Heart right ventricle (tissue), 16 donors: ENCODE measurements at regions not wholly inside any gene's neighbourhood (a gene's known extent, or its start where the extent isn't known, plus 50 kb on each side); places are given as distances from the start of the nearest gene placed in this dataset.

Experiments used
- ATAC-seq, 8 donors: fragments of 200-7000 bp; cut with Tn5 transposase; one replicate each; pipeline ENCODE4 v1.9.1; 2020; ENCODE audit warnings: mild to moderate bottlenecking in 8 of 8, moderate library complexity in 8 of 8, moderate number of reproducible peaks in 1 of 8
- DNase-seq, 2 donors: peaks; one replicate each; pipeline ENCODE4 v3.0.0-alpha.2; 2020
- H3K27ac ChIP-seq, 10 donors: fragments of 200-600 bp; sonication (generic) in 2 of 10; one replicate each; pipeline versions ENCODE4 v1.5.0 to v1.8.0; 2020 to 2022; ENCODE audit warnings: mild to moderate bottlenecking in 3 of 10
- H3K27me3 ChIP-seq, 7 donors: fragments of 200-600 bp; one replicate each; pipeline ENCODE4 v1.8.0; 2021 to 2022; ENCODE audit warnings: mild to moderate bottlenecking in 2 of 7
- H3K36me3 ChIP-seq, 9 donors: fragments of 200-600 bp; sonication (generic) in 1 of 9; one replicate each; pipeline versions ENCODE4 v1.5.0 to v1.8.0; 2020 to 2022; ENCODE audit warnings: mild to moderate bottlenecking in 2 of 9
- H3K4me1 ChIP-seq, 9 donors: fragments of 200-600 bp; sonication (generic) in 1 of 9; one replicate each; pipeline versions ENCODE4 v1.5.0 to v1.8.0; 2020 to 2022; ENCODE audit warnings: mild to moderate bottlenecking in 4 of 9
- H3K4me3 ChIP-seq, 10 donors: fragments of 200-600 bp; sonication (generic) in 2 of 10; one replicate each; pipeline versions ENCODE4 v1.5.0 to v1.8.0; 2020 to 2022; ENCODE audit warnings: mild to moderate bottlenecking in 7 of 10, moderate library complexity in 2 of 10
- H3K9me3 ChIP-seq, 11 donors: fragments of 200-600 bp in 10 of 11; sonication (generic) in 2 of 11; one replicate each; pipeline versions ENCODE4 v1.5.0 to v1.8.0; 2013 to 2022; ENCODE audit warnings: mild to moderate bottlenecking in 2 of 11, control low read depth in 1 of 11, moderate library complexity in 1 of 11
- CTCF ChIP-seq, 9 donors: fragments of 200-600 bp; sonication (generic) in 2 of 9; IDR thresholded peaks; one replicate each; pipeline versions ENCODE4 v1.5.0 to v1.8.0; 2021 to 2022; ENCODE audit warnings: antibody characterized with exemption in 9 of 9, mild to moderate bottlenecking in 5 of 9, moderate library complexity in 1 of 9
- WGBS, 2 donors: extraction: QIAGEN DNeasy Blood & Tissue Kit; methylation state at CpG; one replicate each; pipeline ENCODE4 v1.1.7; 2013; ENCODE audit warnings: inconsistent platforms in 1 of 2; 5-methylcytosine and 5-hydroxymethylcytosine counted together
- intact Hi-C, 10 donors: fragments of 100-400 bp; cut with DNase I; formaldehyde crosslinking; loops; one replicate each; pipeline versions ENCODE4 v1.11.1 to v1.14.2; 2022
- donor health status: Arrhythmogenic right ventricular cardiomyopathy.
- donor health status: ischemic (EF 13 %, LVEDD 7.1; RV severe dilation, severe dysfunction).
- donor health status: healthy with polysubstance abuse.
- donor health status: DM: no; HTN: yes; CAD: no.
- donor health status: DM: no; HTN: no; CAD: no.
- donor health status: ischemic (EF 25% LVEDD 6.9; RV normal size, moderate dysfunction).
- donor health status: ischemic (EF 25% LVEDD 5.7; RV mildly dilated, moderate dysfunction).
- donor health status: healthy.
- donor health status: DM: yes; HTN: yes; CAD: no.
- donor health status: Ischemic cardiomyopathy.
- donor health status: ischemic (EF 35%, LVEDD 5.7; RV mildly dilated, moderate dysfunction).
- donor health status: nonischemic (EF 11% LVEDD 7.7; RV severe dilation, severe dysfunction).
- donor health status: DM: yes; HTN: yes; CAD: no.
- donor health status: PGD.
- donor health status: ischemic (EF 29% LVEDD 5.4; RV normal size, mild dysfunction).
- donor health status: nonischemic (EF 23%, LVEDD 6.1; RV moderate dilation, normal function).

GRCh38 chr6:90764001-90764400, 177.1 kb upstream of the MAP3K7 start:
- peaks cover 0 to 4% (median 0%) of the 10 kb centered on the region in 7 donors for H3K27me3 ChIP-seq
- DNase-seq (no peak), ATAC-seq (no peak)
- H3K4me3 ChIP-seq = no peak overlapping the region
- H3K4me1 ChIP-seq = no peaks in the 10 kb centered on the region
- no peak for TF ChIP-seq CTCF (IDR thresholded peaks at IDR 0.05)
- no peaks in the 10 kb centered on the region for H3K36me3 ChIP-seq
- no peak overlapping the region for H3K27ac ChIP-seq
- no peaks in the 10 kb centered on the region for H3K9me3 ChIP-seq
- intact Hi-C loops = no loop called here
- WGBS, 2 donors = 83 to 84% methylated on average over 3 of the region's 3 CpGs

- 72 to 82% methylated on average over 3 of the region's 3 CpGs for WGBS, 2 donors
- Histone ChIP-seq H3K9me3 (no peaks in the 10 kb centered on the region), H3K27ac (no peak overlapping the region), H3K4me1 (no peaks in the 10 kb centered on the region), H3K4me3 (no peak overlapping the region), H3K36me3 (no peaks in the 10 kb centered on the region), H3K27me3 (peaks cover 0 to 4% (median 0%) of the 10 kb centered on the region in 7 donors)
- no peak for ATAC-seq
- intact Hi-C loops = no loop called here
- TF ChIP-seq CTCF (IDR thresholded peaks at IDR 0.05) = no peak
- DNase-seq = no peak
Observed at GRCh38 chr6:90759664-90760063, 172.8 kb upstream of the MAP3K7 start.

GRCh38 chr6:90758741-90759140, 171.9 kb upstream of the MAP3K7 start:
- TF ChIP-seq CTCF (IDR thresholded peaks at IDR 0.05) = no peak
- no peaks in the 10 kb centered on the region for H3K36me3 ChIP-seq
- intact Hi-C loops = no loop called here
- H3K4me3 ChIP-seq = no peak overlapping the region
- no peaks in the 10 kb centered on the region for H3K9me3 ChIP-seq
- no peaks in the 10 kb centered on the region for H3K4me1 ChIP-seq
- 63 to 75% methylated on average over 3 of the region's 3 CpGs for WGBS, 2 donors
- peaks cover 0 to 4% (median 0%) of the 10 kb centered on the region in 7 donors for H3K27me3 ChIP-seq
- H3K27ac ChIP-seq = no peak overlapping the region
- DNase-seq (no peak), ATAC-seq (no peak)

- ATAC-seq = no peak
Observed at GRCh38 chr6:90753820-90754643, 167.2 kb upstream of the MAP3K7 start.

More at GRCh38 chr6:90753820-90754643, 167.2 kb upstream of the MAP3K7 start:
- Histone ChIP-seq H3K27ac (no peak overlapping the region), H3K9me3 (no peaks in the 10 kb centered on the region), H3K27me3 (no peaks in the 10 kb centered on the region), H3K36me3 (no peaks in the 10 kb centered on the region), H3K4me3 (no peak overlapping the region), H3K4me1 (no peaks in the 10 kb centered on the region)
- intact Hi-C loops = no loop called here
- 34 to 37% methylated on average over 8 of the region's 8 CpGs for WGBS, 2 donors
- TF ChIP-seq CTCF (IDR thresholded peaks at IDR 0.05) = no peak
- no peak for DNase-seq
